Spleen (tissue), 11 donors: ENCODE measurements at regions not wholly inside any gene's neighbourhood (a gene's known extent, or its start where the extent isn't known, plus 50 kb on each side); places are given as distances from the start of the nearest gene placed in this dataset.

Source experiments
- DNase-seq: peaks from one replicate; pipeline ENCODE4 v3.0.0-alpha.2; 2020
- H3K27ac ChIP-seq, 8 donors: fragments of 200-600 bp; sonication (generic) in 7 of 8; 1 replicate in 4 of 8; 2 replicates in 4 of 8; pipeline versions ENCODE4 v1.5.0 to v1.8.0; 2016 to 2021; ENCODE audit warnings: inconsistent platforms in 4 of 8, mild to moderate bottlenecking in 4 of 8, moderate library complexity in 1 of 8
- H3K27me3 ChIP-seq, 7 donors: fragments of 200-600 bp; sonication (generic) in 6 of 7; replicated peaks in 1 of 7; 1 replicate in 4 of 7; 2 replicates in 3 of 7; pipeline versions ENCODE4 v1.5.0 to v1.8.0; 2016 to 2021; ENCODE audit warnings: inconsistent platforms in 3 of 7, mild to moderate bottlenecking in 1 of 7
- H3K36me3 ChIP-seq, 6 donors: fragments of 200-600 bp; sonication (generic) in 5 of 6; 1 replicate in 4 of 6; 2 replicates in 2 of 6; pipeline versions ENCODE4 v1.5.0 to v1.8.0; 2016 to 2021; ENCODE audit warnings: inconsistent platforms in 2 of 6
- H3K4me1 ChIP-seq, 6 donors: fragments of 200-600 bp; sonication (generic) in 5 of 6; 1 replicate in 3 of 6; 2 replicates in 3 of 6; pipeline versions ENCODE4 v1.5.0 to v1.8.0; 2016 to 2021; ENCODE audit warnings: inconsistent platforms in 3 of 6
- H3K4me3 ChIP-seq, 8 donors: fragments of 200-600 bp; sonication (generic) in 7 of 8; 1 replicate in 4 of 8; 2 replicates in 4 of 8; pipeline versions ENCODE4 v1.5.0 to v1.8.0; 2016 to 2021; ENCODE audit warnings: inconsistent platforms in 4 of 8, mild to moderate bottlenecking in 4 of 8, moderate library complexity in 2 of 8
- H3K9me3 ChIP-seq, 8 donors: fragments of 200-600 bp; sonication (generic) in 7 of 8; 1 replicate in 4 of 8; 2 replicates in 4 of 8; pipeline versions ENCODE4 v1.5.0 to v1.8.0; 2016 to 2021; ENCODE audit warnings: inconsistent platforms in 4 of 8
- CTCF ChIP-seq, 11 experiments: fragments of 200-600 bp in 7 of 11; fragments of 450-650 bp in 4 of 11; sonication (generic) in 4 of 11; IDR thresholded peaks in 8 of 11; conservative IDR thresholded peaks in 3 of 11; 1 replicate in 7 of 11; 2 replicates in 4 of 11; pipeline versions ENCODE4 v1.4.0 to v1.8.0; 2016 to 2021; ENCODE audit warnings: antibody characterized with exemption in 11 of 11, inconsistent platforms in 4 of 11, mild to moderate bottlenecking in 1 of 11
- POLR2A ChIP-seq, 3 donors: fragments of 450-650 bp; IDR thresholded peaks; one replicate each; pipeline ENCODE4 v1.5.1; 2017; ENCODE audit warnings: antibody characterized with exemption in 3 of 3, mild to moderate bottlenecking in 1 of 3
- POLR2AphosphoS5 ChIP-seq, 3 donors: sonication (generic); formaldehyde crosslinking; IDR thresholded peaks; one replicate each; pipeline ENCODE4 v1.5.1; 2017; ENCODE audit warnings: antibody characterized with exemption in 3 of 3
- WGBS, 5 donors: extraction: QIAGEN DNeasy Blood & Tissue Kit in 3 of 5; methylation state at CpG; one replicate each; pipeline versions ENCODE4 v1.1.5 to v1.1.7; 2013 to 2018; 5-methylcytosine and 5-hydroxymethylcytosine counted together
- intact Hi-C: fragments of 100-400 bp; cut with DNase I; formaldehyde crosslinking; loops from one replicate; pipeline ENCODE4 v1.15.0; 2023; ENCODE audit warnings: low total_unique reads
- donor health status: healthy with polysubstance abuse.
- donor health status: DM: no; HTN: no; CAD: no; lungs with moderate emphysema.
- donor health status: DM: no; HTN: no; CAD: no.
- donor health status: Bipolar disorder and iron deficiency.
- donor health status: healthy.
- donor health status: DM: no; HTN: no; CAD: no.
- donor health status: DM: yes; HTN: yes; CAD: no.

- H3K27me3 ChIP-seq: peaks cover 0 to 26% (median 0%) of the 10 kb centered on the region in 7 donors
- DNase-seq: peak; percentile 14
- no peaks in the 10 kb centered on the region for H3K4me1 ChIP-seq
- H3K36me3 ChIP-seq: no peaks in the 10 kb centered on the region
- no peak overlapping the region for H3K4me3 ChIP-seq
- TF ChIP-seq POLR2A (IDR thresholded peaks at IDR 0.05) (no peak), POLR2AphosphoS5 (IDR thresholded peaks at IDR 0.05) (no peak), CTCF (IDR thresholded peaks at IDR 0.05 in 8 of 11, conservative IDR thresholded peaks at IDR 0.05 in 3 of 11) (no peak)
- WGBS, 5 donors: 71 to 88% (median 80%) methylated on average over 7 of the region's 7 CpGs
- H3K27ac ChIP-seq: no peak overlapping the region
- peaks cover 0 to 16% (median 8%) of the 10 kb centered on the region in 8 donors for H3K9me3 ChIP-seq
- intact Hi-C loops: no loop called here
Measured at GRCh38 chr11:116548256-116548655, 224.5 kb downstream of the BUD13 start.

DNA sequence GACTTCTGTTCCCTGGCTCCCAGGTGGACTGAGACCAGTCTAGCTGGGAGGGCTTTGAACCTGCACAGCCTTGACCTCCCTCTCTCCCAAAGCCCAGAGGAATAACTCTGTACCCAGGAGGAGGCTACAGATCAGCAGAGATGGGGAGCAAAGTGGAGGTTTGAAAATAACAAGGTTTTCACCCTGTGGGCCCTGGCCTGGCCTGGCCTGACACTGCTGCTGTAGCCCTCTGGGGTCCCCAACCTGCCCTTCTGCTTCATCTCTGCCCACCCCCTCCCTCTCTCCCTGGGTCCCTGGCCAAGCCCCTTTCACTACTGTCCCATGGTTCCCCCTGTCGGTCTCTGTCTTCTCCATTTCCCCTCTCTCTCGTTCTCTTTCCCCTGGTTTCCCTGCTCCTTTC, 225.2 kb downstream of the BUD13 start:
- DNase-seq: no peak

DNA sequence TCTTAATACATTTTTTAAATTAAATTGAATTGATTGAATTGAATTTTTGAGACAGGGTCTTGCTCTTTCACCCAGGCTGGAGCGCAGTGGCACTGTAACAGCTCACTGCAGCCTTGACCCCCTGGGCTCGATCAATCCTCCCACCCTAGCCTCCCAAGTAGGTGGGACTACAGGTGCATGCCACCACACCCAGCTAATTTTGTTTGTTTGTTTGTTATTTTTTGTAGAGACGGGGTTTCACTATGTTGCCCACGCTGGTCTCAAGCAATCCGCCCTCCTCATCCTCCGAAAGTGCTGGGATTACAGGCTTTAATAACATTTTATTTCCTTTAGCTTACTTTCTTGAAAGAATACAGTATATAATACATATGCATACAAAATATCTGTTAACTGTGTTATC, 226.9 kb downstream of the BUD13 start:
- Histone ChIP-seq H3K27ac (no peak overlapping the region), H3K27me3 (peaks cover 0 to 22% (median 0%) of the 10 kb centered on the region in 7 donors), H3K4me3 (no peak overlapping the region), H3K9me3 (peaks cover 0 to 16% (median 8%) of the 10 kb centered on the region in 8 donors), H3K4me1 (no peaks in the 10 kb centered on the region), H3K36me3 (no peaks in the 10 kb centered on the region)
- intact Hi-C loops: no loop called here
- no peak for DNase-seq
- WGBS, 5 donors: 89 to 95% (median 90%) methylated on average over 6 of the region's 6 CpGs
- TF ChIP-seq POLR2AphosphoS5 (IDR thresholded peaks at IDR 0.05) (no peak), POLR2A (IDR thresholded peaks at IDR 0.05) (no peak), CTCF (IDR thresholded peaks at IDR 0.05 in 8 of 11, conservative IDR thresholded peaks at IDR 0.05 in 3 of 11) (no peak)

More for the DNA sequence above, 225.2 kb downstream of the BUD13 start:
- Histone ChIP-seq H3K27ac (no peak overlapping the region), H3K9me3 (peaks cover 0 to 16% (median 8%) of the 10 kb centered on the region in 8 donors), H3K27me3 (peaks cover 0 to 26% (median 0%) of the 10 kb centered on the region in 7 donors), H3K4me3 (no peak overlapping the region), H3K36me3 (no peaks in the 10 kb centered on the region), H3K4me1 (no peaks in the 10 kb centered on the region)
- TF ChIP-seq CTCF (IDR thresholded peaks at IDR 0.05 in 8 of 11, conservative IDR thresholded peaks at IDR 0.05 in 3 of 11) (no peak), POLR2AphosphoS5 (IDR thresholded peaks at IDR 0.05) (no peak), POLR2A (IDR thresholded peaks at IDR 0.05) (no peak)
- 33 to 58% (median 51%) methylated on average over 2 of the region's 2 CpGs for WGBS, 5 donors
- intact Hi-C loops: no loop called here

DNA sequence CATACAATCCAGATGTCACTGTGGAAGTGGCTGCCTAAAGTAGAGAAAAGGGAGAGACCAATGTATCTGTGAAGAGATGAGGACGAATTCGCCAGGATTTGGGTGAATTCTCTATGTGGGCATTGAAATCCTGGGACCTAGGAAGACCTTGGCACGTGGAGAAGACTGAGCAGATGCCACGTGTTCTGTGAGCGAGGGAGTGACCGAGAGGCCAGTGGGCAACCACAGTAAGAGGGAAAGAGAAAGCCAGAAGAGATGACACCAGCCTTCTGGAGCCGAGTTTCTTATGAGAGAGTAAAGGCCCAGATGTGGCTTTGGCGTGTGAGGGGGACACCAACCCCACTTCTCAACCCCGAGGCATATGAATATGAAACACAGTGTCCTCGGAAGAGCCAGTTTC, 228.1 kb downstream of the BUD13 start:
- DNase-seq: no peak
- no peak for TF ChIP-seq POLR2AphosphoS5 (IDR thresholded peaks at IDR 0.05)
- TF ChIP-seq CTCF (IDR thresholded peaks at IDR 0.05 in 8 of 11, conservative IDR thresholded peaks at IDR 0.05 in 3 of 11): no peak
- TF ChIP-seq POLR2A (IDR thresholded peaks at IDR 0.05): no peak
- WGBS, 5 donors: 76 to 84% (median 77%) methylated on average over 10 of the region's 10 CpGs
- Histone ChIP-seq H3K27ac (no peak overlapping the region), H3K4me1 (no peaks in the 10 kb centered on the region), H3K9me3 (peaks cover 0 to 16% (median 8%) of the 10 kb centered on the region in 8 donors), H3K36me3 (no peaks in the 10 kb centered on the region), H3K27me3 (peaks cover 0 to 29% (median 0%) of the 10 kb centered on the region in 7 donors), H3K4me3 (no peak overlapping the region)
- intact Hi-C loops: no loop called here
